ENCODE measurements at regions not wholly inside any gene's neighbourhood (a gene's known extent, or its start where the extent isn't known, plus 50 kb on each side); places are given as distances from the start of the nearest gene placed in this dataset.

DNA sequence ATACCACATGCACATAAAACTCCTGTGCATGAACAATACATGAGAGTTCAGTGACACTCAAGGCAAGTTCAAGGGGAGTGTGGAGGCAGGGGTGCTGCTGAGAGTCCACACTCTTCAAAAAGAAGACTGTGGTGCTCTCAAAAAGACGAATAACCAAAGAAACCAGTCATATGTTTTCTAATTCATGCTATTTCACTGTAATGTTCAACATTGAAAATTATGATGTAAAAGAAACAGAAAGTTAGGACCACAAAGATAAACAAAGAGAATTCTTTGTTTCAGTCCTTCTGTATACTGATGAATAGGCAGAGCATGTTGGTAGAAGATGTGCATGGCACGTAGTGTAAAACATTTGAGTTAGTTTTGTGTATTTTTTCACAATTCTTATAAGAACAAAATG, 864.2 kb upstream of the LRATD1 start:
- H3K23me2 ChIP-seq (ENCODE audit: low read depth, low read length) = no peaks in the 10 kb centered on the region
- H4K8ac ChIP-seq (ENCODE audit: extremely low read depth, insufficient read depth, low read length) = no peak overlapping the region
- H2BK120ac ChIP-seq (replicated peaks; ENCODE audit: low read depth, low read length) = no peak overlapping the region
- CTCF ChIA-PET (ENCODE audit: partially characterized antibody) = no interaction called here
- FAIRE-seq (no peak), DNase-seq (ENCODE audit: low read depth in 1 of 2, low spot score in 2 of 2) (no peak)
- POLR2A ChIA-PET (ENCODE audit: partially characterized antibody) = no interaction called here
- 90% methylated on average over 2 of the region's 2 CpGs; no CpG with 5 or more reads in 1 of the 2 experiments for WGBS, 2 experiments (ENCODE audit: extremely low coverage in 1 of 2, insufficient coverage in 1 of 2, insufficient read length in 1 of 2, insufficient replicate concordance in 2 of 2, low coverage in 1 of 2, low lambda C conversion rate in 2 of 2, missing lambda C conversion rate in 1 of 2)
- H3K4me1 ChIP-seq (replicated peaks in 1 of 4; ENCODE audit: control insufficient read depth in 3 of 4, insufficient read depth in 4 of 4, low read length in 3 of 4) = no peaks in the 10 kb centered on the region
- H4K20me1 ChIP-seq (replicated peaks in 1 of 2; ENCODE audit: control insufficient read depth in 1 of 2, insufficient read depth in 2 of 2, low read length in 2 of 2) = no peaks in the 10 kb centered on the region
- no peak overlapping the region for H2AK5ac ChIP-seq (ENCODE audit: low read depth, low read length)
- no peak overlapping the region for H2BK5ac ChIP-seq (ENCODE audit: low read depth, low read length)
- no peak overlapping the region for H3K4me2 ChIP-seq (ENCODE audit: insufficient read depth in 1 of 2, low read depth in 2 of 2, low read length in 2 of 2)
- no peak overlapping the region for H3K4me3 ChIP-seq (ENCODE audit: extremely low read depth in 1 of 4, insufficient read depth in 2 of 4, low read depth in 3 of 4, low read length in 4 of 4)
- H3K79me1 ChIP-seq (ENCODE audit: low read depth, low read length) = no peaks in the 10 kb centered on the region
- no peak overlapping the region for H3K4ac ChIP-seq (replicated peaks; ENCODE audit: insufficient read length, low read depth, low read length)
- H3K9ac ChIP-seq (replicated peaks in 1 of 4; ENCODE audit: extremely low read depth in 1 of 4, low read depth in 3 of 4, low read length in 3 of 4) = no peak overlapping the region
- H3K27ac ChIP-seq (ENCODE audit: low read depth, low read length) = no peak overlapping the region
- H3K79me2 ChIP-seq (ENCODE audit: control insufficient read depth in 1 of 2, insufficient read depth in 2 of 2, low read length in 2 of 2) = no peaks in the 10 kb centered on the region
- no peaks in the 10 kb centered on the region; a peak in 1 of 4 replicates for H3K9me3 ChIP-seq (ENCODE audit: insufficient read depth in 2 of 2, low read depth in 1 of 2, low read length in 1 of 2)
- H3K18ac ChIP-seq (ENCODE audit: extremely low read depth, low read length) = no peak overlapping the region
- H3K27me3 ChIP-seq (replicated peaks in 1 of 4; ENCODE audit: control insufficient read depth in 3 of 4, extremely low read depth in 1 of 4, insufficient read depth in 3 of 4, low read length in 3 of 4) = no peaks in the 10 kb centered on the region
- no peak for TF ChIP-seq MAX (IDR thresholded peaks at IDR 0.05)
- TF ChIP-seq TEAD4 (IDR thresholded peaks at IDR 0.05; ENCODE audit: low read depth, low read length) = no peak
- TF ChIP-seq CHD2 (IDR thresholded peaks at IDR 0.05; ENCODE audit: low read length) = no peak
- no peak for TF ChIP-seq YY1 (IDR thresholded peaks at IDR 0.05; ENCODE audit: low read depth, low read length)
- H3K14ac ChIP-seq (ENCODE audit: insufficient read length) = no peak overlapping the region
- no peaks in the 10 kb centered on the region for H3K36me3 ChIP-seq (ENCODE audit: control insufficient read depth in 2 of 4, insufficient read depth in 4 of 4, low read length in 3 of 4)
- no peak overlapping the region for H2BK20ac ChIP-seq (ENCODE audit: low read length)
- no peak overlapping the region for H4K91ac ChIP-seq (replicated peaks; ENCODE audit: insufficient read length, low read length)
- no peak overlapping the region for H2BK12ac ChIP-seq (ENCODE audit: low read depth, low read length)
- H4K5ac ChIP-seq (ENCODE audit: insufficient read length, low read depth, low read length) = no peak overlapping the region
- no peak overlapping the region for H3K56ac ChIP-seq (replicated peaks; ENCODE audit: insufficient read length, low read depth, low read length)
- H2BK15ac ChIP-seq (ENCODE audit: low read length) = no peak overlapping the region
- H2AFZ ChIP-seq (ENCODE audit: low read length) = no peak overlapping the region
- no peak overlapping the region for H3K23ac ChIP-seq (ENCODE audit: insufficient read length)

Measured in H1 (cell line).